Tibial nerve (tissue), 4 donors: ENCODE measurements at regions not wholly inside any gene's neighbourhood (a gene's known extent, or its start where the extent isn't known, plus 50 kb on each side); places are given as distances from the start of the nearest gene placed in this dataset.

Experiments used
- DNase-seq, 2 donors: peaks; one replicate each; pipeline ENCODE4 v3.0.0-alpha.2; 2019; ENCODE audit warnings: low spot score in 2 of 2
- H3K27ac ChIP-seq, 4 donors: fragments of 200-600 bp; sonication (generic) in 3 of 4; one replicate each; pipeline ENCODE4 v1.5.1; 2017 to 2019; ENCODE audit warnings: mild to moderate bottlenecking in 1 of 4
- H3K27me3 ChIP-seq, 2 donors: fragments of 200-600 bp; sonication (generic) in 1 of 2; one replicate each; pipeline versions ENCODE4 v1.5.1 to v1.6.0; 2017 to 2019
- H3K36me3 ChIP-seq, 3 donors: fragments of 200-600 bp; sonication (generic); one replicate each; pipeline ENCODE4 v1.5.1; 2018 to 2019
- H3K4me1 ChIP-seq, 4 donors: fragments of 200-600 bp; sonication (generic) in 3 of 4; one replicate each; pipeline ENCODE4 v1.5.1; 2017 to 2019
- H3K4me3 ChIP-seq, 4 donors: fragments of 200-600 bp; sonication (generic) in 3 of 4; one replicate each; pipeline ENCODE4 v1.5.1; 2017 to 2019; ENCODE audit warnings: mild to moderate bottlenecking in 1 of 4, moderate library complexity in 1 of 4
- H3K9me3 ChIP-seq, 4 donors: fragments of 200-600 bp; sonication (generic) in 3 of 4; one replicate each; pipeline ENCODE4 v1.5.1; 2017 to 2019
- EP300 ChIP-seq, 2 donors: sonication (generic); formaldehyde crosslinking; IDR thresholded peaks; one replicate each; pipeline ENCODE4 v1.6.1; 2017; ENCODE audit warnings: antibody characterized with exemption in 2 of 2, mild to moderate bottlenecking in 1 of 2
- POLR2A ChIP-seq, 2 donors: fragments of 450-650 bp; IDR thresholded peaks; one replicate each; pipeline ENCODE4 v1.6.1; 2017; ENCODE audit warnings: antibody characterized with exemption in 2 of 2, mild to moderate bottlenecking in 2 of 2, moderate library complexity in 2 of 2
- WGBS, 2 donors: methylation state at CpG; one replicate each; pipeline ENCODE4 v1.1.5; 2018; 5-methylcytosine and 5-hydroxymethylcytosine counted together
- TF ChIP-seq, protein P1 (sequence below), 5 experiments: fragments of 200-600 bp in 3 of 5; fragments of 450-650 bp in 2 of 5; sonication (generic) in 3 of 5; IDR thresholded peaks; one replicate each; pipeline ENCODE4 v1.5.1; 2016 to 2019; ENCODE audit warnings: antibody characterized with exemption in 5 of 5, mild to moderate bottlenecking in 3 of 5, moderate library complexity in 2 of 5

DNA sequence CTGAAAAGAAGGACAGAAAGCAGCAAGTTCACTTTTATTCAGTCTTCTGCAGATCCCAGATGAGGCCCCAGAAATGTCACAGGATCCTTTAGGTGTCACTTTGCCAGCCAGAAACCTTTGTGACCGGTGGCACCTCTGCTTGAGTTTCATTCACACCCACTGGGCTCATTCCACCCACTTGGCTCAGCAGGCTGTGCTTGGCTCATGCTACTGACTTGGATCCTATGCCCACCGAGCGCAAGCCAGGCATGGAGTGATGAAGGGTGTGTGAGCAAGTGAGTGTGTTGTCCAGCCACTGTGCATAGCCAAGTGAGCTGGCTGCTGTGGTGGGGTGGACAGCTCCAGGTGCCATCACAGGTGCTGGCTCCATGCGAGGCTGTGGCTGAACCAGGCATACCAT lies 357.0 kb upstream of the GULP1 start:
- DNase-seq = no peak
- no peak overlapping the region for H3K4me3 ChIP-seq
- 96 to 98% methylated on average over 4 of the region's 4 CpGs for WGBS, 2 donors
- H3K27me3 ChIP-seq = no peaks in the 10 kb centered on the region
- H3K36me3 ChIP-seq = no peaks in the 10 kb centered on the region
- TF ChIP-seq, protein P1, sequence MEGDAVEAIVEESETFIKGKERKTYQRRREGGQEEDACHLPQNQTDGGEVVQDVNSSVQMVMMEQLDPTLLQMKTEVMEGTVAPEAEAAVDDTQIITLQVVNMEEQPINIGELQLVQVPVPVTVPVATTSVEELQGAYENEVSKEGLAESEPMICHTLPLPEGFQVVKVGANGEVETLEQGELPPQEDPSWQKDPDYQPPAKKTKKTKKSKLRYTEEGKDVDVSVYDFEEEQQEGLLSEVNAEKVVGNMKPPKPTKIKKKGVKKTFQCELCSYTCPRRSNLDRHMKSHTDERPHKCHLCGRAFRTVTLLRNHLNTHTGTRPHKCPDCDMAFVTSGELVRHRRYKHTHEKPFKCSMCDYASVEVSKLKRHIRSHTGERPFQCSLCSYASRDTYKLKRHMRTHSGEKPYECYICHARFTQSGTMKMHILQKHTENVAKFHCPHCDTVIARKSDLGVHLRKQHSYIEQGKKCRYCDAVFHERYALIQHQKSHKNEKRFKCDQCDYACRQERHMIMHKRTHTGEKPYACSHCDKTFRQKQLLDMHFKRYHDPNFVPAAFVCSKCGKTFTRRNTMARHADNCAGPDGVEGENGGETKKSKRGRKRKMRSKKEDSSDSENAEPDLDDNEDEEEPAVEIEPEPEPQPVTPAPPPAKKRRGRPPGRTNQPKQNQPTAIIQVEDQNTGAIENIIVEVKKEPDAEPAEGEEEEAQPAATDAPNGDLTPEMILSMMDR (IDR thresholded peaks at IDR 0.05) = no peak
- TF ChIP-seq POLR2A (IDR thresholded peaks at IDR 0.05) (no peak), EP300 (IDR thresholded peaks at IDR 0.05) (no peak)
- H3K4me1 ChIP-seq = peaks cover 0 to 8% (median 1%) of the 10 kb centered on the region in 4 donors
- no peak overlapping the region for H3K27ac ChIP-seq
- H3K9me3 ChIP-seq = no peaks in the 10 kb centered on the region

DNA sequence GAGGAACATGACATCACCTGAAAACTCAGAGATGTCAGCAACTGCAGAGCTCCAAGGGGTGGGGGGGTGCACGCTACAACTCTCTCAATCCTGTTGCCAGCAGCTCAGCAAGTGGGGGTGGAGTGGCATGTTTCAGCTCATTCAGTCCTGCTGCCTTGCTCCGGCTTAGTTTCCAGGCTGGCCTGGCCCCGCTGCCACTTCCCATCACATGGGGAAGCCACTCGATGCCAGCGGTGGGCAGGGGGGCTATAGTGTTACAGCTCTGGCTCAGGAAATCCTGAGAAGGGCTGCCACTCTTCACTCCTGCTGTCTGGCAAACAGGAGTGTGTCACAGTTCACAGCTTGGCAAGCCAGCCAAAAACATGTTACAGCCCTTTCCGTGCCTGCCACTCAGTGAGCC lies 356.5 kb upstream of the GULP1 start:
- Histone ChIP-seq H3K9me3 (no peaks in the 10 kb centered on the region), H3K4me1 (peaks cover 0 to 8% (median 3%) of the 10 kb centered on the region in 4 donors), H3K27me3 (no peaks in the 10 kb centered on the region), H3K36me3 (no peaks in the 10 kb centered on the region), H3K27ac (no peak overlapping the region), H3K4me3 (no peak overlapping the region)
- TF ChIP-seq POLR2A (IDR thresholded peaks at IDR 0.05) = no peak
- no peak for TF ChIP-seq EP300 (IDR thresholded peaks at IDR 0.05)
- TF ChIP-seq, protein P1 (IDR thresholded peaks at IDR 0.05) = no peak
- DNase-seq = no peak
- WGBS, 2 donors = 94 to 97% methylated on average over 2 to 6 of the region's 6 CpGs

DNA sequence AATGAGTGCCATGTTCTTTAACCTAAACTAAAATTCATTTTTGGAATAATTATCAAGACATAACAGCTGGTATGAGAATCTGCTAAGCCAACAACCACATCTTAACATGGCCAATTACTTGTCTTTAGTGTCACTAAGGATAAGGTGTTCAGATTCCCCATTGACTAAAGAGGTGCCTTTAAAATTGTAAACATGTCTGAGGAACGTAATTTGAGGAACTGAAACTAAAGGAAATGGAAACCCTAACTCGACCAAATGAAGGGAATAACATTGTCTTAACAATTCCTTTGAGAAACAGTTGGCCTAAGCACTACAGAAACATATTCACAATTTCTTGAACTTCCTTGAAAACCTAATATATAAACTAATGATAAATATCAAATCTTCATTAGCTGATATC lies 355.4 kb upstream of the GULP1 start:
- no peaks in the 10 kb centered on the region for H3K27me3 ChIP-seq
- no peak overlapping the region for H3K4me3 ChIP-seq
- H3K27ac ChIP-seq = no peak overlapping the region
- TF ChIP-seq POLR2A (IDR thresholded peaks at IDR 0.05) (no peak), EP300 (IDR thresholded peaks at IDR 0.05) (no peak)
- TF ChIP-seq, protein P1 (IDR thresholded peaks at IDR 0.05) = no peak
- peaks cover 0 to 8% (median 3%) of the 10 kb centered on the region in 4 donors for H3K4me1 ChIP-seq
- H3K9me3 ChIP-seq = no peaks in the 10 kb centered on the region
- 57% methylated on average over 2 of the region's 2 CpGs for WGBS, 2 donors
- no peak for DNase-seq
- H3K36me3 ChIP-seq = no peaks in the 10 kb centered on the region

DNA sequence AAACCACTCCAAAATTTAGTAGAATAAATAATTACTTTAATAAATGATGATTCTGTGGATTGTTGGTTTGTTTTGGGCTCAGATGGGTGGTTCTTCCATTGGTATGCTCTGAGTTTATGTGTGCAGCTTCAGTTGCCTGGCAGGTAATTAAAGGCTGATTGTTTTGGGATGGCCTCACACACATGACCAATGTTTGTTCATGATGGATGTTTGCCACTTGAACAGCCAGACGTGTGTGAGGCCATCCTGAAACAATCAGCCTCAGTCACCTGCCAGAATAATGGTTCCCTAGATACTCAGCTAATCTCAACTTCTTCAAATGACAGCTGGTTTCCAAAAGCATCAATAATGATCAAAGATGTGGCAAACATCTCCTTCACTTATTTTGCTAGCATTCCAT lies 352.5 kb upstream of the GULP1 start:
- Histone ChIP-seq H3K4me3 (no peak overlapping the region), H3K4me1 (peaks cover 0 to 8% (median 3%) of the 10 kb centered on the region in 4 donors), H3K9me3 (no peaks in the 10 kb centered on the region), H3K36me3 (no peaks in the 10 kb centered on the region), H3K27ac (no peak overlapping the region), H3K27me3 (no peaks in the 10 kb centered on the region)
- no peak for DNase-seq
- 22 to 25% methylated on average over 1 of the region's 1 CpG for WGBS, 2 donors
- TF ChIP-seq POLR2A (IDR thresholded peaks at IDR 0.05) = no peak
- TF ChIP-seq, protein P1 (IDR thresholded peaks at IDR 0.05) = no peak
- TF ChIP-seq EP300 (IDR thresholded peaks at IDR 0.05) = no peak

DNA sequence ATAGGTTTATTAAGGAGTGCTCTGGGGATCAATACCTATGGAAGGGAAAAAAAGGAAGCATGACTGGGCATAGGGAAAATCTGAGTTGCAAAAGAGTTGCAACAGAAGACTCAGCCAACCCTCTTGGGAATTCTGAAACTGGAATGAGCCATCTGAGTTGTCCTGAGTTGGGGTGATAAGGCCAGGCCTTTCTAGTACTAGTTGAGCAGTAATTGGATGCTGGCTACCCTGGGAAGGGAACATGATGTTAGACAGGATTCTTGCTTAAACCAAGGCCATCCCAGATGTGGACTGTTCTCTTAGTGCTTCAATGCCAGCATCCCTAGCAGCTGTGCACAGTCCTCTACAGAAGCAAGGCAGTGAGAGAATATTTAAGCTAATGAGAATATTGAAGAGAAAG lies 348.8 kb upstream of the GULP1 start:
- DNase-seq = no peak
- no peaks in the 10 kb centered on the region for H3K9me3 ChIP-seq
- no peak overlapping the region for H3K4me3 ChIP-seq
- H3K36me3 ChIP-seq = no peaks in the 10 kb centered on the region
- H3K27me3 ChIP-seq = no peaks in the 10 kb centered on the region
- no peak overlapping the region for H3K27ac ChIP-seq
- H3K4me1 ChIP-seq = peaks cover 0 to 8% (median 3%) of the 10 kb centered on the region in 4 donors
- TF ChIP-seq POLR2A (IDR thresholded peaks at IDR 0.05) = no peak
- peak in 1 of 2 donors; percentile 26 for TF ChIP-seq EP300 (IDR thresholded peaks at IDR 0.05)
